GM12878 (cell line): ENCODE measurements at regions not wholly inside any gene's neighbourhood (a gene's known extent, or its start where the extent isn't known, plus 50 kb on each side); places are given as distances from the start of the nearest gene placed in this dataset.

Experiments
- ATAC-seq: fragments of 200-7000 bp; cut with Tn5 transposase; 3 replicates; pipeline ENCODE4 v1.9.1; 2020; ENCODE audit warnings: mild to moderate bottlenecking, moderate library complexity
- BruUV-seq: library from RNA; stranded (reverse); fragments of 400-500 nt; replicated peaks from 2 replicates; lab custom pipeline; 2021; lab: Mats Ljungman, UMichigan
- CTCF ChIA-PET: fragments of 300-600 bp; sonication (Branson Sonifier 250); formaldehyde crosslinking; extraction: SDS; loops from one replicate; lab custom pipeline; 2021; ENCODE audit warnings: inconsistent platforms; lab: Yijun Ruan, JAX
- POLR2A ChIA-PET: fragments of 350-600 bp; formaldehyde crosslinking; extraction: SDS; loops from one replicate; lab custom pipeline; 2021; ENCODE audit warnings: inconsistent platforms; lab: Charles Lee
- RAD21 ChIA-PET: fragments of 300-600 bp; sonication (Branson Sonifier 250); formaldehyde crosslinking; loops from one replicate; lab custom pipeline; 2023; ENCODE audit warnings: antibody characterized with exemption; ENCODE audit not compliant: unreplicated experiment; lab: Charles Lee
- SMC1A ChIA-PET: fragments of 300-600 bp; sonication (Branson Sonifier 250); formaldehyde crosslinking; loops from one replicate; lab custom pipeline; 2023; ENCODE audit not compliant: unreplicated experiment, uncharacterized antibody; lab: Charles Lee
- DNase-seq: peaks from one replicate; pipeline ENCODE4 v3.0.0-alpha.2; 2011; ENCODE audit warnings: low read depth, low spot score
- FAIRE-seq: peaks from 3 replicates; lab custom pipeline; 2011; peaks lifted over from hg19 to GRCh38; lab: Jason Lieb, UNC
- H2AFZ ChIP-seq: 2 replicates; pipeline ENCODE4 v1.6.0; 2011; ENCODE audit warnings: low read depth, low read length, control low read depth; ENCODE audit not compliant: control insufficient read depth
- H3K27ac ChIP-seq: 2 replicates; pipeline ENCODE4 v1.5.1; 2011; ENCODE audit warnings: control low read depth; ENCODE audit not compliant: control insufficient read depth, insufficient read depth
- H3K27me3 ChIP-seq, 2 experiments: replicated peaks in 1 of 2; 2 replicates each; pipeline versions ENCODE4 v1.6.0 to v1.6.1; 2011; ENCODE audit warnings: low read length in 1 of 2; ENCODE audit not compliant: control insufficient read depth in 2 of 2, insufficient read depth in 2 of 2
- H3K36me3 ChIP-seq, 2 experiments: 2 replicates each; pipeline ENCODE4 v1.5.1; 2011; ENCODE audit warnings: low read length in 1 of 2; ENCODE audit not compliant: control insufficient read depth in 2 of 2, insufficient read depth in 2 of 2
- H3K4me1 ChIP-seq: 2 replicates; pipeline ENCODE4 v1.6.1; 2011; ENCODE audit warnings: mild to moderate bottlenecking, low read length, moderate library complexity, mixed read lengths; ENCODE audit not compliant: control insufficient read depth, insufficient read depth
- H3K4me2 ChIP-seq: 2 replicates; pipeline ENCODE4 v1.6.0; 2011; ENCODE audit warnings: control low read depth; ENCODE audit not compliant: control insufficient read depth, insufficient read depth
- H3K4me3 ChIP-seq: fragments of 200-600 bp; sonication (generic); 2 replicates; pipeline ENCODE4 v1.5.1; 2016
- H3K79me2 ChIP-seq: 2 replicates; pipeline ENCODE4 v1.6.0; 2011; ENCODE audit warnings: low read length; ENCODE audit not compliant: control insufficient read depth, insufficient read depth
- H3K9ac ChIP-seq: 2 replicates; pipeline ENCODE4 v1.8.0; 2011; ENCODE audit warnings: low read length, control low read depth, mixed read lengths; ENCODE audit not compliant: control insufficient read depth, insufficient read depth
- H3K9me3 ChIP-seq: replicated peaks from 3 replicates; pipeline ENCODE4 v1.5.1; 2011; ENCODE audit warnings: mild to moderate bottlenecking, low read length; ENCODE audit not compliant: control insufficient read depth, insufficient read depth
- H4K20me1 ChIP-seq: 2 replicates; pipeline ENCODE4 v1.6.0; 2011; ENCODE audit not compliant: control insufficient read depth, insufficient read depth
- ATF7 ChIP-seq: fragments of 450-650 bp; IDR thresholded peaks from 2 replicates; pipeline ENCODE4 v1.6.1; 2016; ENCODE audit warnings: low read depth, mild to moderate bottlenecking
- CEBPZ ChIP-seq: fragments of 150-350 bp; IDR thresholded peaks from 2 replicates; pipeline ENCODE4 v1.6.1; 2016; ENCODE audit warnings: low read depth, low read length
- MEF2B ChIP-seq: fragments of 450-650 bp; IDR thresholded peaks from 2 replicates; pipeline ENCODE4 v1.6.1; 2018; ENCODE audit warnings: mild to moderate bottlenecking, moderate library complexity; ENCODE audit not compliant: partially characterized antibody, poor library complexity, severe bottlenecking
- PAX5 ChIP-seq: IDR thresholded peaks from 2 replicates; pipeline ENCODE4 v1.6.1; 2011; ENCODE audit warnings: low read depth, low read length, borderline replicate concordance
- RFX5 ChIP-seq: IDR thresholded peaks from 2 replicates; pipeline ENCODE4 v1.6.1; 2011; ENCODE audit warnings: low read depth, low read length, improper control_type of control experiment
- SIN3A ChIP-seq: IDR thresholded peaks from 2 replicates; pipeline ENCODE4 v1.6.1; 2012; ENCODE audit warnings: low read depth, low read length, improper control_type of control experiment
- TARDBP ChIP-seq: IDR thresholded peaks from 2 replicates; pipeline ENCODE4 v1.6.1; 2016; ENCODE audit warnings: borderline replicate concordance
- ZNF217 ChIP-seq: fragments of 450-650 bp; IDR thresholded peaks from 2 replicates; pipeline ENCODE4 v1.6.1; 2017; ENCODE audit warnings: antibody characterized with exemption, mild to moderate bottlenecking
- ZNF687 ChIP-seq: fragments of 450-650 bp; IDR thresholded peaks from 2 replicates; pipeline ENCODE4 v1.6.1; 2017; ENCODE audit warnings: mild to moderate bottlenecking, moderate library complexity
- in situ Hi-C: fragments of 300-500 bp; cut with MboI; formaldehyde crosslinking; loops from 9 replicates; pipeline ENCODE4 v1.14.3; 2018; ENCODE audit warnings: mixed read lengths
- intact Hi-C: fragments of 100-400 bp; cut with micrococcal nuclease; formaldehyde crosslinking; loops from one replicate; pipeline ENCODE4 v1.14.2; 2022; ENCODE audit not compliant: unreplicated experiment
- TF ChIP-seq, protein P1 (sequence below): fragments of 450-650 bp; formaldehyde crosslinking; IDR thresholded peaks from 2 replicates; pipeline ENCODE4 v1.5.0; 2022; ENCODE audit warnings: mild to moderate bottlenecking, missing genetic modification characterization
- TF ChIP-seq, protein P2 (sequence below): fragments of 450-650 bp; IDR thresholded peaks from 2 replicates; pipeline ENCODE4 v1.6.1; 2014; ENCODE audit warnings: mild to moderate bottlenecking

- TF ChIP-seq ZNF687 (no peak), RFX5 (no peak)
Observed at GRCh38 chr3:94462931-94463330, 400.1 kb downstream of the NSUN3 start (continued).

DNA sequence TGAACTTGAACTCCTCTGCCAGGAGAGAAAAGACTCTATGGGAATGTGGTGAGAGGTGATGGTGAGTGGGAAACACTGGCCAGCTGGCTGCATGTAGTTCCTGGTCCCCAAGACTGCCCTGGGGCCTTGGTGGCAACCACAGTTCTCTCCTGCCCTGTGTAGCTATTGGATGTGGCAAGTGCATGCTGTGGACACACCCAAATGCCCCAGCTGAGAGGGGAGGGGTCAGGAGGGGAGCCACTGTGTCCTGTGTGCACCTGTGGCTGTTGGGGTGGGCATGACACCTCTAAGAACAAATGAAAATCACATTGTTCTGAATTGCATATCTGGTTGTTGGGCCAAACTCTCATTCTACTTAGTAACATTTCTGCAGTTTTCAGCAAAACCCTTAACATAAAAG is 409.6 kb downstream of the NSUN3 start:
- Histone ChIP-seq H3K4me2 (no peak overlapping the region), H3K27ac (no peak overlapping the region), H3K4me1 (no peaks in the 10 kb centered on the region), H3K9me3 (no peaks in the 10 kb centered on the region), H3K79me2 (no peaks in the 10 kb centered on the region), H4K20me1 (no peaks in the 10 kb centered on the region), H3K4me3 (no peak overlapping the region), H3K27me3 (no peaks in the 10 kb centered on the region), H2AFZ (no peak overlapping the region), H3K9ac (no peak overlapping the region), H3K36me3 (no peaks in the 10 kb centered on the region)
- intact Hi-C loops: no loop called here
- CTCF ChIA-PET: no interaction called here
- in situ Hi-C loops: loop anchor here (25.0 kb wide), 1 partner anchor 110 kb away; no protein-coding TSS in a partner anchor
- SMC1A ChIA-PET: no interaction called here
- no peak for ATAC-seq
- POLR2A ChIA-PET: no interaction called here
- no peak for FAIRE-seq
- RAD21 ChIA-PET: no interaction called here
- no peak for DNase-seq
- TF ChIP-seq, protein P1, sequence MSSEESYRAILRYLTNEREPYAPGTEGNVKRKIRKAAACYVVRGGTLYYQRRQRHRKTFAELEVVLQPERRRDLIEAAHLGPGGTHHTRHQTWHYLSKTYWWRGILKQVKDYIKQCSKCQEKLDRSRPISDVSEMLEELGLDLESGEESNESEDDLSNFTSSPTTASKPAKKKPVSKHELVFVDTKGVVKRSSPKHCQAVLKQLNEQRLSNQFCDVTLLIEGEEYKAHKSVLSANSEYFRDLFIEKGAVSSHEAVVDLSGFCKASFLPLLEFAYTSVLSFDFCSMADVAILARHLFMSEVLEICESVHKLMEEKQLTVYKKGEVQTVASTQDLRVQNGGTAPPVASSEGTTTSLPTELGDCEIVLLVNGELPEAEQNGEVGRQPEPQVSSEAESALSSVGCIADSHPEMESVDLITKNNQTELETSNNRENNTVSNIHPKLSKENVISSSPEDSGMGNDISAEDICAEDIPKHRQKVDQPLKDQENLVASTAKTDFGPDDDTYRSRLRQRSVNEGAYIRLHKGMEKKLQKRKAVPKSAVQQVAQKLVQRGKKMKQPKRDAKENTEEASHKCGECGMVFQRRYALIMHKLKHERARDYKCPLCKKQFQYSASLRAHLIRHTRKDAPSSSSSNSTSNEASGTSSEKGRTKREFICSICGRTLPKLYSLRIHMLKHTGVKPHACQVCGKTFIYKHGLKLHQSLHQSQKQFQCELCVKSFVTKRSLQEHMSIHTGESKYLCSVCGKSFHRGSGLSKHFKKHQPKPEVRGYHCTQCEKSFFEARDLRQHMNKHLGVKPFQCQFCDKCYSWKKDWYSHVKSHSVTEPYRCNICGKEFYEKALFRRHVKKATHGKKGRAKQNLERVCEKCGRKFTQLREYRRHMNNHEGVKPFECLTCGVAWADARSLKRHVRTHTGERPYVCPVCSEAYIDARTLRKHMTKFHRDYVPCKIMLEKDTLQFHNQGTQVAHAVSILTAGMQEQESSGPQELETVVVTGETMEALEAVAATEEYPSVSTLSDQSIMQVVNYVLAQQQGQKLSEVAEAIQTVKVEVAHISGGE (CRISPR knock-in tag): no peak
- TF ChIP-seq MEF2B: no peak
- TF ChIP-seq ATF7: no peak
- no peak for TF ChIP-seq PAX5
- TF ChIP-seq CEBPZ: no peak
- TF ChIP-seq SIN3A: no peak
- no peak for TF ChIP-seq ZNF217
- TF ChIP-seq TARDBP: no peak
- TF ChIP-seq, protein P2, sequence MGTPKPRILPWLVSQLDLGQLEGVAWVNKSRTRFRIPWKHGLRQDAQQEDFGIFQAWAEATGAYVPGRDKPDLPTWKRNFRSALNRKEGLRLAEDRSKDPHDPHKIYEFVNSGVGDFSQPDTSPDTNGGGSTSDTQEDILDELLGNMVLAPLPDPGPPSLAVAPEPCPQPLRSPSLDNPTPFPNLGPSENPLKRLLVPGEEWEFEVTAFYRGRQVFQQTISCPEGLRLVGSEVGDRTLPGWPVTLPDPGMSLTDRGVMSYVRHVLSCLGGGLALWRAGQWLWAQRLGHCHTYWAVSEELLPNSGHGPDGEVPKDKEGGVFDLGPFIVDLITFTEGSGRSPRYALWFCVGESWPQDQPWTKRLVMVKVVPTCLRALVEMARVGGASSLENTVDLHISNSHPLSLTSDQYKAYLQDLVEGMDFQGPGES: no peak
- BruUV-seq: no TSS peak
